DMS 273 treated with DMSO at 0.1 percent for 48 hours (cell line): ENCODE measurements at regions not wholly inside any gene's neighbourhood (a gene's known extent, or its start where the extent isn't known, plus 50 kb on each side); places are given as distances from the start of the nearest gene placed in this dataset.
"Not testable (repeated sequence)": the region's sequence is repeated elsewhere in the genome, so short reads cannot be mapped to it uniquely, and the experiment has no call there.

ENCODE experiments used
- DNase-seq: peaks from one replicate; lab custom pipeline; 2025; lab: John Stamatoyannopoulos, UW

GRCh38 chr6:142016666-142017065 is 116.1 kb upstream of the GJE1 start:
- DNase-seq, result not testable (repeated sequence)

- DNase-seq, result not testable (repeated sequence)
Measured at GRCh38 chr6:142015463-142015862, 117.3 kb upstream of the GJE1 start.

- no peak for DNase-seq
Measured at GRCh38 chr6:142015011-142015410, 117.7 kb upstream of the GJE1 start.

- no peak for DNase-seq
Measured at GRCh38 chr6:142014515-142014914, 118.2 kb upstream of the GJE1 start.

- no peak for DNase-seq
Measured at GRCh38 chr6:142013875-142014495, 118.7 kb upstream of the GJE1 start.

- no peak for DNase-seq
Measured at GRCh38 chr6:142013287-142013686, 119.4 kb upstream of the GJE1 start.

GRCh38 chr6:142011775-142012174 is 121.0 kb upstream of the GJE1 start:
- no peak for DNase-seq

- no peak for DNase-seq
Measured at GRCh38 chr6:142011156-142011555, 121.6 kb upstream of the GJE1 start.

GRCh38 chr6:142009647-142010046 is 123.1 kb upstream of the GJE1 start:
- DNase-seq, result no peak

GRCh38 chr6:142008781-142009180 is 123.9 kb upstream of the GJE1 start:
- no peak for DNase-seq

GRCh38 chr6:142008016-142008735 is 124.5 kb upstream of the GJE1 start:
- DNase-seq, result no peak

- no peak for DNase-seq
Measured at GRCh38 chr6:142005021-142005420, 127.7 kb upstream of the GJE1 start.

- DNase-seq, result no peak
Measured at GRCh38 chr6:142002825-142003405, 129.8 kb upstream of the GJE1 start.

GRCh38 chr6:141996823-141997222 is 135.9 kb upstream of the GJE1 start:
- no peak for DNase-seq

GRCh38 chr6:141992109-141992508 is 140.6 kb upstream of the GJE1 start:
- DNase-seq, result no peak

- DNase-seq, result no peak
Measured at GRCh38 chr6:141990840-141991239, 141.9 kb upstream of the GJE1 start.

GRCh38 chr6:141989706-141989959 is 143.1 kb upstream of the GJE1 start:
- no peak for DNase-seq

- no peak for DNase-seq
Measured at GRCh38 chr6:141988954-141989705, 143.6 kb upstream of the GJE1 start.

- DNase-seq, result no peak
Measured at GRCh38 chr6:141988327-141988726, 144.4 kb upstream of the GJE1 start.

GRCh38 chr6:141986457-141986856 is 146.3 kb upstream of the GJE1 start:
- no peak for DNase-seq

- DNase-seq, result no peak
Measured at GRCh38 chr6:141981190-141981589, 151.5 kb upstream of the GJE1 start.

GRCh38 chr6:141977782-141978181 is 154.9 kb upstream of the GJE1 start:
- DNase-seq, result no peak

- DNase-seq, result no peak
Measured at GRCh38 chr6:141976994-141977393, 155.7 kb upstream of the GJE1 start.
